HG03095 (cell line): ENCODE measurements at regions not wholly inside any gene's neighbourhood (a gene's known extent, or its start where the extent isn't known, plus 50 kb on each side); places are given as distances from the start of the nearest gene placed in this dataset.

ENCODE experiments used
- ATAC-seq: cut with Tn5 transposase; IDR thresholded peaks from one replicate; pipeline ENCODE4 v1.9.1; 2021; ENCODE audit warnings: moderate library complexity; ENCODE audit not compliant: unreplicated experiment

DNA sequence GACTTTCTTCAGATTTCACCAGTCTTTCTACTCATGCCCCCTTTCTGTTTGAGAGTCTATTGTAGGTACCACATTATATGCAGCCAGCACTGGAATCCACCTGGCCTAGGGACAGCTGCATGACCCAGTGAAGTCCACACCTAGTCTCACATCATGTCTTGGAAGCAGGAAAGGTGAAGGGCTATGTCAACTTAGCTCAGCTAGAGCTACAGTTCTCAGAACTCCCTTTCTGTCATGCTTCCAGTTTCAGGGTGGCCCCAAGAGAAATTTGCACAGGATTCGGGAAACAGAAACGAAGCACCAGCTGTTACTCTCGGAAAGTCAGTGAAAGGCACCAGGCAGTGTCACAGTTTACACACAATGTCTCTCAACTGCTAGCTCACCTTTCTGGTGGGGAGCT, 51.6 kb upstream of the NLRP1 start:
- ATAC-seq, result no peak

DNA sequence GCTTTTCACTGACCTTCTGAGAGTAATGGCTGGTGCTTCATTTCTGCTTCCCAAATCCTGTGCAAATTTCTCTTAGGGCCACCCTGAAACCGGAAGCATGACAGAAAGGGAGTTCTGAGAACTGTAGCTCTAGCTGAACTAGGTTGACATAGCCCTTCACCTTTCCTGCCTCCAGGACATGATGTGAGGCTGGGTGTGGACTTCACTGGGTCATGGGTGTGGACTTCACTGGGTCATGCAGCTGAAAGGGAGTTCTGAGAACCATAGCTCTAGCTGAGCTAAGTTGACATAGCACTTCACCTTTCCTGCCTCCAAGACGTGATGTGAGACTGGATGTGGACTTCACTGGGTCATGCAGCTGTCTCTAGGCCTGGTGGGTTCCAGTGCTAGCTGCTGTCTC, 54.3 kb upstream of the NLRP1 start:
- ATAC-seq, result no peak

DNA sequence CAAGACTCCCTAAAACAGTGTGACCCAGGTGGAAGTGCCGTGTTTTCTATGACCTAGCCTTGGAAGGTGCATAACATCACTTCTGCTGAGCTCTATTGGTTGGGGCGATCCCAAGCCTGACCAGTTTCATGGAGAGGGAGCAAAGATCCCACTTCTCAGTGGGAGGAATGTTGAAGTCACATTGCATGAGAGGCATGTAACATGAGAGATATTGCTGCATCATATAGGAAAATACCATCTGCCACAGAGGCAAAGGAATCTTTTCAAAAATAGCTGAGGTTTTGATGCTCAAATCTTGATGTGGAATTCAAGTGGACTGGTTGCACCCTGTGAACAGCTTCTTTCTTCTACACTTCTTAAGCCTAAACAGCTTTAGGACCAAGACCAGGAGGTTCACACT, 56.4 kb upstream of the NLRP1 start:
- ATAC-seq, result no peak

DNA sequence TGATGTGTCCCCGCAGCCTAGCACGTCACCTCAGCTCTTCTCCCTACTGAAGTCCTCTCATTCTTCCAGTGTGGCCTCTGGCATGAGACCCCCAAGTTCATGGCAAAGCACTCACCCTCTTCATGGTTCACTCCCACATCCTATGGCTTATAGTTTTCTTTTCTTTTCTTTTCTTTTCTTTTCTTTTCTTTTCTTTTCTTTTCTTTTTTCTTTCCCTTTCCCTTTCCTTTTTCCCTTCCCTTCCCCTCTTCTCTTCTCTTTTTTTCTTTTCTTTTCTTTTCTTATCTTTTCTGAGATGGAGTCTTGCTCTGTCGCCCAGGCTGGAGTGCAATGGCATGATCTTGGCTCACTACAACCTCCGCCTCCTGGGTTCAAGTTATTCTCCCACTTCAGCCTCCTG, 58.4 kb upstream of the NLRP1 start:
- ATAC-seq, result no peak

DNA sequence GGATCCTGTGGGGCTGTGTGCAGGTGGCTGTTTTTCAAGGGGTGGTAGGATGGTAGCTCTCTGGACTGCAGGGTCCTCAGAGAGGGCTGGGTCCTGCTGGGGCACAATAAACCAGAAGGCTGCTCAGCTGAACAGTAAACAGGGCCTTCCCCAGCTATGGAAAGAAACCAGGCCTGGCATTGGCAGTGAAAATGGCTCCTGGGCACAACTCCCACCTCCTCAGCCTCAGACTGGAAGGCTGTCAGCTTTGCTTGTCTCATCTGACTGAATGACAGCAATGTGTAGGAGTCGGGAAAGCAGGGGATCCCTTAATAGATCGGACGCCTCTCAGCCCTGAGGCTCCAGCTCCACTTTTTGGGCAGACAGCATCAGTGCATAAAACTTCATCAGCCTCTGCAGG, 59.8 kb upstream of the NLRP1 start:
- no peak for ATAC-seq

DNA sequence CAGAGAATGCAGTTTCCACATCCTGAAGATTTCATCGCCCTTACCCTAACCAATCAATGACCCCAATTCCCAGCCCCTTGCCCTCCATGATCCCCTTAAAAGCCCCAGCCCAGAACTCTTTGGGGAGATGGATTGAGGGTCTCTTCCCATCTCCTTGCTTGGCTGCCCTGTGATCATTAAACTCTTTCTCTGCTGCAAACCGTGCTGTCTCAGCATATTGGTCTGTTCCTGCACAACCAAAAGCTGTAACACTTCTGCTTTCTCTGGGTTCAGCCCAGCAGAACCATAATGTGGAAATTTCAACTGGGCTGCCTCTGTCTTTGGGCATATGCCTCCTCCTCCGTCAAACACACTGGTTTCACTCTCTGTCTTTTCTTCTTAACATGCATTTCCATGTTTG, 67.0 kb upstream of the NLRP1 start:
- ATAC-seq, result no peak

DNA sequence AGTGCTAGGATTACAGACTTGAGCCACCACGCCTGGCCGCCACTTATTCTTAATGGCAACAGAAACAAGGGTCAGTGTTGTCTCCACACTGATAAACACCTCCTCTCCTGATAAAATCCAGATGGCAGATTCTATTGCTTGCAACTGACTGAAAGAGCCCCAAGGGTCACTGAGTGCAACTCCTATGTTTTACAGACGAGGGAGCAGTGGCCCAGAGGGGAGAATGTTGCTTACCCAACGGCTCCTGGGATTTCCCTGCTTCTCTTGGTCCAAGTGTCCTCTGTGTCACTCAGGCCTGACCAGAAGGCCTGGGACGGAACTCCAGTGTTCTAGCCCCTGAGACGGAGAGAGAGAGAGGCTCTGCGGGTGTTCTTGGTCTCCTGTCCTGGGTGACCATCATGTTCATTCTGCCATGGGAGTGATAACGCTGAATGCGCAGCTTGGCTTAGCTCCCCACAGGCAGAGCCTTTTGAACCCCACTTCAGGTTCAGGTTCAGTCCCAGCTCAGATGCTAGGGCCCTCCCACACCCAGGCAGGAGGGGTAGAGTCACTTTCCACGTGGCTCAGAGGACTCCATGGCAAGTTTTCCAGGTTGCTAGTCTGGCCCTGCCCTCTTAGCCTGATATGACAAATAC, 77.3 kb upstream of the NLRP1 start:
- ATAC-seq, result no peak

DNA sequence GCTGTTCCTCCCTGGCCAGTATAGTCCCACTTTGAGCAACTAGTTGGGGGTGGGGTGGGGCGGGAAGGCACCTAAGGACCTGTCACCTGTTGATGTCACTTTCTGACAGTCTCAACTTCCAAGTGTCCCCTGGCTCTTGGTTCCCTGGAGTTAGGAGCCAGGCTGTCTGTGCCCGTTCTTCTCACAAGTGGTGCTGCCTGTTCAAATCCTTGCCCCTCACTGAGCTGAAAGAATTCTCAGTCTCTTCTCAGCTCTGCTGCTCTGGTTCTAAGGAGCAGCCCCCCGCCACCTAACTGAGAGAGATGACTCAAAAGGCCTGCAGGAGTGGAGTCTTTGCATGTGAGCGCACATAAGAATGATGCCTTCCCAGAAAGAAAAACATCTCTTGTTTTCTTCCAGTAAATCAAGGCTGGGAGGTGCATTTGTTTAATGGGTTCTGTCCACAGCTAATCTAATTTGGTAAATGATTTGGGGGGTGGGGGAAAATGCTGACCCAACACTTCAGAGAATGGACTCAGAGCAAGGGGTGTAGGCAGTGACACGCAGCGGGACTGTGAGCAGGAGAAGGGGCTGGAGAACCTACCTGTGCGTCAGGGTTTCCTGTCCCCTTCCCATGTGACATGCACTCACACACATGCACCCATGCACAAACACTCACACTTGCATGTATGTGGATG, 78.2 kb upstream of the NLRP1 start:
- no peak for ATAC-seq

DNA sequence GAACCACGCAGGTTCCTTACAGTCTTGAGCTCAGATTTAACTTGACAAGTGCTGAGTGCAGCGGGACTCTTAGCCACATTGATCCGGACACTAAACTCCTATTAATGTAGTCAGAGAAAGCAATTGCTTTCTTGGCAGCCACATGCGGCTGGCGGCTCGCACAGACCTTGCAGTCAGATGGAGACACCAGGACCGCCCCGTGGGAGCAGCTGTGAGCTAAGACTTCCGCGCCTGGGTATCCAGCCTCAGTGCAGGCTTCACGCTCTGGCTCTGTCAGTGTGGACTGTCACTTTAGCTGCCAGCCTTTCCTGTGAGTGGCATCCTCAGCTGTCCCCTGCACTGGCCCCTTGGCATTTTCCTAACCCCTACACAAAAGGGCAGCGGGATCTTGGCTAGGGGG, 80.9 kb upstream of the NLRP1 start:
- ATAC-seq, result no peak

DNA sequence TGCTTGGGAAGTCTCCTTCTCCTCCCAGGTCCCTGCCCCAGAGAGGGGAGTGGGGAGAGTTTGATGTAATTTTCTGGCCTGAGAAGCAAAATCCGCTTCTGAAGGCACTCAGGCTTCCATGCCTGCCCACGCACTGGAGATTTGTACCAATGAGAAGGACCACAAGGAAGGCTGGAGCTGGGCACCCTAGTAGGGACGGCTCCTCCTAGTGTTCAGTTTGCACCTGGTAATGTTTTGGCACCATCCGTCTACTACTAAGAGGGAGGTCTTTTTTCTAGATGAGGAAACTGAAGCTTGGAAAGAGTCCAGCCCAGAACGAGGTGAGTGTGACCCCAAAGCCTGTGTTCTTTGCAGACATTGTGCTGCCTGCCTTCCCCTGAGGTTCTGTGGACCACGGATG, 83.6 kb upstream of the NLRP1 start:
- ATAC-seq, result no peak

DNA sequence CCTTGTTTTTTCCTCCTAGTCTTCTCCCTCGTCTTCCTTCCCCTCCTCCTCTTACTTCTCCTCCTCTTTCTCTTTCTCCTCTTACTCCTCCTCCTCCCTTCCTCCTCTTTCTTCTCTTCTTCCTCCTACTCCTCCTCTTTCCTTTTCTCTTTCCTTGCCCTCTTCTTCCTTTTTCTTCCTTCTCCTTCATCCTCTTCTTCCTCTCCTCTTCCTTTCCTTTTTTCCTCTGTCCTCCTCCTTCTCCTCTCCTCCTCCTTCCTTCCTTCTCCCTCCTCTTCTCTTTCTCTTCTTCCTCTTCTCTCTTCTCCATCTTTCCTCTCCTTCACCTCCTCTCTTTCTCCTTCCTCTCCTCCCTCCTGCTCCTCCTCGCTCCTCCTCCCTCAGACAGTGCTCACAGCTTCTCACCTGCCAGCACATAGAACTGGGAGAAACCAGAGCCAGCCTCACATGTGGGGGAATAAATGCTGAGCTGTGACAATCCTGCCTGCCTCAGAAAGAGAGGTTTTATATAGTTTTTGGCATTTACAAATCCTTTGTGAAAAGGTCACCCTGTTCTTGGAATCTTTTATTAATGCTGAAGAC, 84.3 kb upstream of the NLRP1 start:
- ATAC-seq, result no peak

DNA sequence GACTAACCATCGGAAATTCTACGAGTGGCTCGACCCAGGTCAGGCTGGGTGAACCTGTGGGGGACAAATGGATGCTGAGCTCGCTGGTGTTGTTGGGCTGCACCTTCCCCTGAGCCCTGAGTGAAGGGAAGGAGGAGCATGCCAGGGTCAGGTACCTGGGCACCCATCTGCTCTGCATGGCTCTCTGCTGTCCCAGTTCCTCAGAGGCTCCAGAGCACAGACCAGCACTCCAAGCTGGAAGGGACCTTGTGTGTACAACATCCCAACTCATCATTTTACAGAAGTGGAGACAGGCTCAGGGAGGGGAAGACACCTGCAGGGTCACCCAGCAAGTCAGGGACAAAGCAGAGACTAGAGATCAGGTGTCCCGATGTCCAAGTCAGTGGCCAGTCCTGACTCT, 84.9 kb upstream of the NLRP1 start:
- ATAC-seq, result no peak

DNA sequence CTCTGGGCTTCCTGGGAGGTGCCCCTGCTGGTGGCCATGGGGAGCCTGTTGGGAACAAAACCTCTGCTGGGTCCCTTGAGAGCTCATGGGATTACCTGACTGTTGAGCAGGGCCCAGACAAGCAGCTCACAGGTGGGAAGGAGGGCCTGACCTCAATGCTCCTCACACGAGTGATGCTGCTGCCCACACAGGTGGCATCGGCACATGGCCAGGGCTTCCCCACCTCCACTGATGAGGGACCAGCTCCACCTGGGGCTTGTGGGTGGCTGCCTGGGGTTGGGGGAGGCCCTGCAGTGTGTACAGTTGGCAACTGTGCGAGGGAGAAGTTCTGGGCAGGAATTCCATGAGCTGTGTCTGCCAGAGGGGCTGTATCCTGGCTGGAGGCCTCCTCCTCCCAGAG, 87.8 kb upstream of the NLRP1 start:
- ATAC-seq, result no peak

DNA sequence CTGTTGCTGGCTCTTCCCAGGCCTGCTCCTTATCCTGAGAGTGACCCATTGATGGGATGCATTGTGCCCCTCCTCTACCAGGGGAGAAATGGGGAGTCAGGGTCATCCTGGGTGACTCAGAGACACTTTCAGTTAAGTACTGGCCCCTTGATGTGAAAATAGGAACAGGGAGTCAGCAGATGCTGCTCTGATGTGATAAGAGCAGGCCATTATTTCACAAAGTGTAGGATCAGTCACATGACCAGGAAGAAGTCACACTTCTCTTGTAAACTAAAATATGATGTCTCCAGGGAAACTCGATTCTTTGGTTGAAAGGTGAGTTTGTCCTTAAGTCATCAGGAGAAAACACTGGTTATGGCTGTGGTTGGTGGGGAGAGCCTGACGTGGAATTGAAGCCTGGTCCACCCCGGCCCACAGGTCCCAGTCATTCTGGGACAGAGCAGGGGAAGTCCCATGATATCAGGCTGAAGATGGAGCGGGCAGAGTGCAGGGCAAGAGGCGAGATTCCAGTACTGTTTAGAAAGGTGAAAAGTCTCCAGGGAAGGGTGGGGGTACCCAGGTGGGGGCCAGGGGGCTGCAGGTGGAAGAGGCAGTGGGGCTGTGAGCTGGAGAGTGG, 88.6 kb upstream of the NLRP1 start:
- ATAC-seq, result no peak

DNA sequence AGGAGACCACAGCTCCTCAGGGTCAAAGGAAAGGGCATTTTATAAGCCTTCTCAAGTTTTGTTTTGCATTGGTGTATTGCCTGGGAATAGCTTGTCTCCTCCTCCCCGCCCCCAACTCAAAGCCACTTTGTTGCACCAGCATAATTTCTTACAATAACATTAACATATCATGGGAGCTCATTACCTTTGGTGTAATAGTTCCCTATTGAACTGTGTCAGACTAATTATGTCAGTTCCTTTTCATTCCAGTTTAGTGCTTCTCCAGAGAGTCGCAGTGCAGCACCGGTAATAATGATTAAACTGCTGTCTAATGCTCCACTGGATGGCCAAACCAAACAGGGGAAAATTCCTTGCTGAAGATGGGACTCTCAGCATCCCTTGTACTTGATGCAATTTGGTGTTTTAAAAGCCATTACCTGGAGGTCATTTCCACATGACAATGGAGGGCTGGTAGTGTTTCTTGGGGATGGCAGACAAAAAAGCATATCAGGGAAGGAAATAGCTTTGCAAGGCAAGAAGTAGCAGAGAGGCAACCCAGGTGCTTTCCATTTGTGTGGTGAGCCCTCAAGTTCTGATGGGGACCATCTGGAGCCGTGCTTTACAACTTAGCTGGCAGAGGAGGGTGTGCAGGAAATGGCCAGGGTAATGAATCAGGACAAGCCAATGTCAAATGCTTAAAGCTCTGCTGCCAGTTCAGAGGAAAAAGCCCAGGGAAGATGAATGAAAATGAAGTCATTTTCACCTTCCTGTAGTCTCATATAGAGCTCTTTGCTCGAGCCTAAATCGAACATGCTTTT, 91.5 kb upstream of the NLRP1 start:
- ATAC-seq, result no peak

DNA sequence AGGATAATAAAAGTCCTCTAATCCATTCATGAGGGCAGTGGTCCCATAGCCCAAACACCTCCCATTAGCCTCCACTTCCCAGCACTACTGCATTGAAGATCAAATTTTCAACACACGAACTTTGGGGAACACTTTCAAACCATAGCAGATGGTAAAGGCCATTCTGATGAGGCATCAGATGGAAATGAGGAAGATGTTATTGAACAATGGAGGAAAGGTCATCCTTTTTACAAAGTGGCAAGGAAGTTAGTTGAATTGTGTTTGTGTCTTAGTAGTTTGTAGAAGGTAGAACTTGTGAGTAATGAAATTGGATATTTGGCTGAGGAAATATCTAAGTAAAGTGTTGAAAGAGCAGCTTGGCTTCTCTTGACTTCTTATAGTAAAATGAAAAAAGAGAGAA, 93.3 kb upstream of the NLRP1 start:
- no peak for ATAC-seq

DNA sequence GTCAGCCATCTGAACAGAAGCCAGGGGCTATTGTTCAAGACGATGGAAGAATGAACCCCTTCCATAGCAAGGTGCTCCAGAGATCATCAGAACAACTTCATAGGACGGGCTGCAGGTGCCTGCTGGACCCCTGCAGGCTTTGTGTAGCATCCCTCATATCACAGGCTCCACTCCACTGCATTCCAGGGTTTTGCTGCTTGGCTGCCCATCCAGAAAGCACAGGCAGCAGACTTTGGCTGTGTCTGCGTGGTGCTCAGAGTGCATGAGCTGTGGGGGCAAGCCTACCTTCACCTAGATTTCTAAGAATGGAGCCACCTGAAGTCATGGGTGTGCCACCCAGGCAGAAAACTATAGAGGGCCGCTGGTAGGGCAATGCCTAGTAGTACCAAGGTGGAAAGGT, 93.9 kb upstream of the NLRP1 start:
- no peak for ATAC-seq

DNA sequence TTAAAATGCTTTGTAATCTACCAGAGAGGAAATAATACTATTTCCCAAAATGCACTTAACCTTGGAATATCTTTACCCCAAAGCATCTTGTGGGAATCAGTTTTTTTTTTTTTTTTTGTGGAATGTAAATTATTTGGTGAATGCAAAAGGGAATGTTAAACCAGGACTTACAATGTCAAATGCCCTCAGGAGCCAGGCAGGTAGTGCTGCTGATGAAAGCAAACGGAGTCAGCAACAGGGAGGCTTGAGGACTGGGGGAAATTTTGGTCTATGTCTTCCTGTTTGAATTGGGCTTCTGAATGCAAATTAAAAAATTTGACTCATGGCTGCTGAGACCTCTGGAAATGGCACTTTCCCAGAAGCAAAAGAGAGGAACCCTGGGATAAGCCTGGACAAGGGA, 96.5 kb upstream of the NLRP1 start:
- ATAC-seq, result no peak

DNA sequence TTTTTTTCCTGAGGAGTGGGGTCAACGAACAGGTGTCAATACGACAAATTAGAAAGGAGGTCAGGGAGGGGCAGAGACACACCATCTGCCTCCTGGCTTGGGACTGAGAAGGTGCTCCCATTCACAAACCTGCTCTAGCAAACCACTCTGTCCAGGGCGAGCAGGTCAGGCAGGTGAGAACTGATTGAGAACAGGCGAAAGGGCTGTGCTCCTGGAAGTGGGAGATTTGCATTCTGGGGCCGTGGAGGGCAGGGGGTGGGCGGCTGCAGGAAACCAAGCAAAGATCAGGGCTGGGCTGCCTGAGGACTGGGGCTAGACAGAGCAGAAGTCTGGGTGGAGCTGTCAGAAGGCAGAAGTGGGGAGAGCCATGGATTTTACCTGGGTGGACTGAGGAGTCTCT, 98.9 kb upstream of the NLRP1 start:
- no peak for ATAC-seq

DNA sequence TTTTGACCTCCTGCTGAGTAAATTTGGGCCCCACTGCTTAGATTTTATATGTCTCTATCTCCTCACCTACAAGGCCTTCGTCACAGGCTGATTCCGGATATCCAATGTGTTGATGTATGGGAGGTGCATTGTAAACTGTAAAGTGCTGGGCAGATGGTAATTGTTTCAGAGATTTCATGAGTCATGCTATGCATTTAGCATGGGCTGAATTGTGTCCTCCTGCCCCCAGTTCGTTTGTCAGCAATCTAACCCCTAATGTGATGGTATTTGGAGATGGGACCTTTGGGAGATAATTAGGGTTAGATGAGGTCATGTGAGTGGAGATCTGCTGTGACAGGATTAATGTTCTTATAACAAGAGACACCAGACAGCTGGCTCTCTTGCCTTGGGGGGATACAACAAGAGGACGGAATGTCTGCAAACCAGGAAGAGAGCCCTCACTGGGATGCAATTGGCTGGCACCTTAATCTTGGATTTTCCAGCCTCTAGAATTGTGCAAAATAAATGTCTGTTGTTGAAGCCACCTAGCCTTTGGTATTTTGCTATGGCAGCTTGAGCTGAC, 101.8 kb upstream of the NLRP1 start:
- ATAC-seq, result no peak

DNA sequence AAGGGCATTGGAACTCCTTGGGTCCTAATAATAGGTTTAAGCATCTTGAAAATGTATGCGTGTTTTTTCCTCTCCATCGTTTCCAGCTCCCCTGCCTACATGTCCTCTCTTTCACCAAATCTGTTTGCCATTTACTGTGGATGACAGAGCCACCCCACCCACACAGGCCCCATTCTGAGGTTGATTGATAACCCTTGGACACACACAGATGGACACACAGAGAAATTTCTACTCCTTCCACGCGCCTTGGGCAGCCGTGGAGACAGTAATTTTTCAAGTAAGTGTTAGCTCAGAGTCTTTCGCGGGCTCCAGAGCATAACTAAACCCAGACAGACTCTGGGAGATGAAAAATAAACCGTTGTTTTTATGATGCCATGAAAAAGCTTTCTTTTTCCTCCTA, 103.3 kb upstream of the NLRP1 start:
- no peak for ATAC-seq
